ENCODE measurements at regions not wholly inside any gene's neighbourhood (a gene's known extent, or its start where the extent isn't known, plus 50 kb on each side); places are given as distances from the start of the nearest gene placed in this dataset.

GRCh38 chr7:34463830-34464229, 194.2 kb upstream of the NPSR1 start:
- TF ChIP-seq EZH2 (IDR thresholded peaks at IDR 0.05; ENCODE audit: low read depth, unreplicated experiment) (no peak), REST (IDR thresholded peaks at IDR 0.05; ENCODE audit: unreplicated experiment) (no peak), STAT1 (IDR thresholded peaks at IDR 0.05; ENCODE audit: unreplicated experiment) (no peak), ETS1 (IDR thresholded peaks at IDR 0.05) (no peak), JUNB (IDR thresholded peaks at IDR 0.05; ENCODE audit: unreplicated experiment) (no peak), POLR2AphosphoS5 (IDR thresholded peaks at IDR 0.05; ENCODE audit: low read depth) (no peak), ZNF331 (CRISPR knock-in tag; IDR thresholded peaks at IDR 0.05; ENCODE audit: low read depth) (no peak), ZNF114 (CRISPR knock-in tag; IDR thresholded peaks at IDR 0.05) (no peak), CREB1 (CRISPR knock-in tag; IDR thresholded peaks at IDR 0.05; ENCODE audit: low read depth) (no peak)
- TF ChIP-seq, protein P1, sequence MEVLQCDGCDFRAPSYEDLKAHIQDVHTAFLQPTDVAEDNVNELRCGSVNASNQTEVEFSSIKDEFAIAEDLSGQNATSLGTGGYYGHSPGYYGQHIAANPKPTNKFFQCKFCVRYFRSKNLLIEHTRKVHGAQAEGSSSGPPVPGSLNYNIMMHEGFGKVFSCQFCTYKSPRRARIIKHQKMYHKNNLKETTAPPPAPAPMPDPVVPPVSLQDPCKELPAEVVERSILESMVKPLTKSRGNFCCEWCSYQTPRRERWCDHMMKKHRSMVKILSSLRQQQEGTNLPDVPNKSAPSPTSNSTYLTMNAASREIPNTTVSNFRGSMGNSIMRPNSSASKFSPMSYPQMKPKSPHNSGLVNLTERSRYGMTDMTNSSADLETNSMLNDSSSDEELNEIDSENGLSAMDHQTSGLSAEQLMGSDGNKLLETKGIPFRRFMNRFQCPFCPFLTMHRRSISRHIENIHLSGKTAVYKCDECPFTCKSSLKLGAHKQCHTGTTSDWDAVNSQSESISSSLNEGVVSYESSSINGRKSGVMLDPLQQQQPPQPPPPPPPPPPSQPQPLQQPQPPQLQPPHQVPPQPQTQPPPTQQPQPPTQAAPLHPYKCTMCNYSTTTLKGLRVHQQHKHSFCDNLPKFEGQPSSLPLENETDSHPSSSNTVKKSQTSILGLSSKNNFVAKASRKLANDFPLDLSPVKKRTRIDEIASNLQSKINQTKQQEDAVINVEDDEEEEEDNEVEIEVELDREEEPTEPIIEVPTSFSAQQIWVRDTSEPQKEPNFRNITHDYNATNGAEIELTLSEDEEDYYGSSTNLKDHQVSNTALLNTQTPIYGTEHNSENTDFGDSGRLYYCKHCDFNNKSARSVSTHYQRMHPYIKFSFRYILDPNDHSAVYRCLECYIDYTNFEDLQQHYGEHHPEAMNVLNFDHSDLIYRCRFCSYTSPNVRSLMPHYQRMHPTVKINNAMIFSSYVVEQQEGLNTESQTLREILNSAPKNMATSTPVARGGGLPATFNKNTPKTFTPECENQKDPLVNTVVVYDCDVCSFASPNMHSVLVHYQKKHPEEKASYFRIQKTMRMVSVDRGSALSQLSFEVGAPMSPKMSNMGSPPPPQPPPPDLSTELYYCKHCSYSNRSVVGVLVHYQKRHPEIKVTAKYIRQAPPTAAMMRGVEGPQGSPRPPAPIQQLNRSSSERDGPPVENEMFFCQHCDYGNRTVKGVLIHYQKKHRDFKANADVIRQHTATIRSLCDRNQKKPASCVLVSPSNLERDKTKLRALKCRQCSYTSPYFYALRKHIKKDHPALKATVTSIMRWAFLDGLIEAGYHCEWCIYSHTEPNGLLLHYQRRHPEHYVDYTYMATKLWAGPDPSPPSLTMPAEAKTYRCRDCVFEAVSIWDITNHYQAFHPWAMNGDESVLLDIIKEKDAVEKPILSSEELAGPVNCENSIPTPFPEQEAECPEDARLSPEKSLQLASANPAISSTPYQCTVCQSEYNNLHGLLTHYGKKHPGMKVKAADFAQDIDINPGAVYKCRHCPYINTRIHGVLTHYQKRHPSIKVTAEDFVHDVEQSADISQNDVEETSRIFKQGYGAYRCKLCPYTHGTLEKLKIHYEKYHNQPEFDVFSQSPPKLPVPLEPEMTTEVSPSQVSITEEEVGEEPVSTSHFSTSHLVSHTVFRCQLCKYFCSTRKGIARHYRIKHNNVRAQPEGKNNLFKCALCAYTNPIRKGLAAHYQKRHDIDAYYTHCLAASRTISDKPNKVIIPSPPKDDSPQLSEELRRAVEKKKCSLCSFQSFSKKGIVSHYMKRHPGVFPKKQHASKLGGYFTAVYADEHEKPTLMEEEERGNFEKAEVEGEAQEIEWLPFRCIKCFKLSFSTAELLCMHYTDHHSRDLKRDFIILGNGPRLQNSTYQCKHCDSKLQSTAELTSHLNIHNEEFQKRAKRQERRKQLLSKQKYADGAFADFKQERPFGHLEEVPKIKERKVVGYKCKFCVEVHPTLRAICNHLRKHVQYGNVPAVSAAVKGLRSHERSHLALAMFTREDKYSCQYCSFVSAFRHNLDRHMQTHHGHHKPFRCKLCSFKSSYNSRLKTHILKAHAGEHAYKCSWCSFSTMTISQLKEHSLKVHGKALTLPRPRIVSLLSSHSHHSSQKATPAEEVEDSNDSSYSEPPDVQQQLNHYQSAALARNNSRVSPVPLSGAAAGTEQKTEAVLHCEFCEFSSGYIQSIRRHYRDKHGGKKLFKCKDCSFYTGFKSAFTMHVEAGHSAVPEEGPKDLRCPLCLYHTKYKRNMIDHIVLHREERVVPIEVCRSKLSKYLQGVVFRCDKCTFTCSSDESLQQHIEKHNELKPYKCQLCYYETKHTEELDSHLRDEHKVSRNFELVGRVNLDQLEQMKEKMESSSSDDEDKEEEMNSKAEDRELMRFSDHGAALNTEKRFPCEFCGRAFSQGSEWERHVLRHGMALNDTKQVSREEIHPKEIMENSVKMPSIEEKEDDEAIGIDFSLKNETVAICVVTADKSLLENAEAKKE (CRISPR knock-in tag; IDR thresholded peaks at IDR 0.05) = no peak
- Mint-ChIP-seq H3K4me1 (no peaks in the 10 kb centered on the region), H3K27ac (no peak overlapping the region), H3K36me3 (ENCODE audit: low read depth) (no peaks in the 10 kb centered on the region), H3K9me3 (no peaks in the 10 kb centered on the region; the same call in none of the 3 replicates), H3K27me3 (ENCODE audit: insufficient read depth, low read depth, poor library complexity) (no peaks in the 10 kb centered on the region), H3K4me3 (no peak overlapping the region)
- Histone ChIP-seq H3F3A (replicated peaks; ENCODE audit: low read depth) (no peaks in the 10 kb centered on the region), H3K36me3 (ENCODE audit: insufficient read depth) (no peaks in the 10 kb centered on the region), H3K4me2 (no peak overlapping the region), H3K4me1 (ENCODE audit: insufficient read depth) (no peaks in the 10 kb centered on the region), H4K20me1 (replicated peaks; ENCODE audit: insufficient read depth) (no peaks in the 10 kb centered on the region), H3K9me2 (ENCODE audit: insufficient read depth) (no peaks in the 10 kb centered on the region), H3K79me2 (replicated peaks; ENCODE audit: insufficient read depth) (no peaks in the 10 kb centered on the region), H2AFZ (no peak overlapping the region), H3K4me3 (no peak overlapping the region), H3K27ac (ENCODE audit: low read depth) (no peak overlapping the region), H3K27me3 (ENCODE audit: insufficient read depth) (no peaks in the 10 kb centered on the region)
- ATAC-seq (no peak), DNase-seq (ENCODE audit: low spot score) (peak; percentile 15)

Measured in GM23338 (cell line).